CD4-positive, alpha-beta T cell treated with Interleukin-4 for 1 hour (primary cell): ENCODE measurements at regions not wholly inside any gene's neighbourhood (a gene's known extent, or its start where the extent isn't known, plus 50 kb on each side); places are given as distances from the start of the nearest gene placed in this dataset.

ENCODE experiments used
- DNase-seq, 2 donors: peaks; one replicate each; pipeline ENCODE4 v3.0.0-alpha.2; 2020 to 2022

DNA sequence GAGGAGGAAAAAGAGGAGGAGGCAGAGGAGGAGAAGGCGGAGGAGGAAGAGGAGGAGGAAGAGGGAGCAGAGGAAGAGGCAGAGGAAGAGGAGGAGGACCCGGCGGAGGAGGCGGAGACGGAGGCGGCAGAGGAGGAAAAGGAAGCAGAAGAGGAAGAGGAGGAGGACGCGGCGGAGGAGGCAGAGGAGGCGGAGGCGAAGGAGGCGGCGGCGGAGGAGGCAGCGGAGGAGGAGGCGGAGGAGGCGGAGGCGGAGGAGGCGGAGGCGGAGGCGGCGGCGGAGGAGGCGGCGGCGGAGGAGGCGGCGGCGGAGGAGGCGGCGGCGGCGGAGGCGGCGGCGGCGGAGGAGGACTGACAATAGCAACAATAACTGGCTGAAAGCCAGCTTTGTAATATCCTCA, 616.6 kb downstream of the TBC1D22A start:
- DNase-seq, result no peak

GRCh38 chr22:47377926-47378560, 615.6 kb downstream of the TBC1D22A start:
- DNase-seq, result no peak

DNA sequence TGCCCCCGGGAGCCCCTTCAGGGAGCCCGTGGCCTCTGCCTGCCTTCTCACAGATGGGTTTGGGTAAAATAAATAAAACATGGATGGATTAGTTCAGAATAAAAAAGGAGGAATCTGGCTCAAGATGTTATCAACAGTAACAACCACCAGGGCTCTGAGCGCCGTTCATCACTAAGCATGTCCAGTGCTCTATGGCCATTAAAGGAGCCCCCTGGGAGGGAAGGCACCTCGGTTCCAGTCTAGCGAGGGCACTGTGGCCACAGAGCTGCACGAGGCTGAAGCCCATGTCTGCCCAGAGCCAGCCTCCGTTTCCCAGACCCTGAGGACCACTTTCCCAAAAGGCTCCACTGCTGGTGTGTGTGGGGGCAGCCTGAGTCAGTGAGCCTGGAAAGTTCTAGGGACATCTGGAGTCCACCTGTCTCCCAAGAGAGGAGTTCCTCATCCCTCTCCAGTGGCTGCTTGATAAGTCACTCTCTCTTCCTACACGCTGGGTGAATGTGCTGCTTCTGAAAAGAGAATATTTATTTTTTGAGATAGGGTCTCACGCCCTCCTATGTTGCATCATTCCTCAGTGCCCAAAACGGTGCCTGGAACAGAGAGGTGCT, 614.6 kb downstream of the TBC1D22A start:
- no peak for DNase-seq

GRCh38 chr22:47376322-47376700, 613.9 kb downstream of the TBC1D22A start:
- no peak for DNase-seq

- no peak for DNase-seq
Observed at GRCh38 chr22:47375621-47376321, 613.3 kb downstream of the TBC1D22A start.

DNA sequence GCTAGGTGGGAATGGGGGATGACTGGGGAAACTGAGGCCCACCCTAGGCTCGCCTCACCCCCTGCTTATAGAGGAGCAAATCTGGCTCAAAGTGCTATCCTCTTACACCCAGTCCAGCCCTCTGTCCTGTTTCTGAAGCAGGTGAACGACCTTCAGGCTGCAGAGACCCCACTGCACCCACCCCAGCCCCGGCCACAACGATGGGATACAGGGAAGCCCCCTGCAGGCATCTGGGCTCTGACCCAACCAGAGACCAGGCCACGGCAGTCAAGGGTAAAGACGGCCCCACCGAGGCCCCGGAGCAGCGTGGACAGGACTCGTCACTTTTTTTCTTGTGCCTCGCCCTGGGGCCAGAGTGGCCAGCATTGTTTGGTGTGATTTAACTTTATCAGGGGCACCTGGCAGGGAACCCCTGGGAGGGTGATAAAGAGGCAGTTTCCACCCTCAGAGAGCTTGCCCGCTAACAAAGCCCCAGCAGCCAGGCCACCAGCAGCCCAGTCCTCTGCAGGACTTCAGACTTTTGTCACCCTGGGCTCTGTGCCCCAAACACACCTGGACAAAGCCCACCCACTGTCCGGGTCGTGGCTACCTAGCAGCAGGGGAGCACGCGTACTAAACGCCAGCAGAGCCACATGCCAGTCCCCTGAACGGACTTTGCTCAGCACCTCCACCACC, 612.6 kb downstream of the TBC1D22A start:
- no peak for DNase-seq

- no peak for DNase-seq
Observed at GRCh38 chr22:47374273-47374771, 611.9 kb downstream of the TBC1D22A start.

DNA sequence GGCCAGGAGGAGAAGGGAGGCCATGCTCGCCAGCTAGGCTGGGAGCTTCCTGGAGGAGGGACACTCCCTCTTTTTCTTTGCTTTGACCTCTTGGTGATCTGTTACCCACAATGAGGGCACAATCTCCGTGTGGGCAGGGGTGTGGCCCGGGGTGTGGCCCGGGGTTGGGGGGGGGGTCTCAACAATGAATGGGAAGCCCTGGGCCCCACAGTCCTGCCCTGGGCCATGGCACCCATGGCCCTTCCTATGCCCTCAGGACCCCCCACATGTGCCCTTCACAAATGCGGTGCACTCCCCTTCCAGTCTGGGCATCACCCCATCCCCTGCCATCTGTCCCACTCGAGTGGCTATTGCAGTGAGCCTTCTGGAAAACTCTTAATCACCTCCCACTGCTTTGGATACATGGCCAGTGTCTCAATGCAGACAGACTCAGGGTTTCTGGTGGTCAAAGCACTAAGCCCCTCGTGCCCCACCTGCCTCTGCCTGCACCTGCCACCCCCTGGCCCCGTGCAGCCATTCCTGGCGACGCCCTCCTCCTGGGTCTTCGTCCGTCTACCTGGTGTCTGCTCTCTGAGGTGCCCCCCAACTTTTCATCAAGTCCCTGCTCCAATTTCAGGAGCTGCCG, 611.3 kb downstream of the TBC1D22A start:
- no peak for DNase-seq

GRCh38 chr22:47372596-47373385, 610.3 kb downstream of the TBC1D22A start:
- DNase-seq, result no peak

GRCh38 chr22:47372111-47372581, 609.7 kb downstream of the TBC1D22A start:
- DNase-seq, result no peak

DNA sequence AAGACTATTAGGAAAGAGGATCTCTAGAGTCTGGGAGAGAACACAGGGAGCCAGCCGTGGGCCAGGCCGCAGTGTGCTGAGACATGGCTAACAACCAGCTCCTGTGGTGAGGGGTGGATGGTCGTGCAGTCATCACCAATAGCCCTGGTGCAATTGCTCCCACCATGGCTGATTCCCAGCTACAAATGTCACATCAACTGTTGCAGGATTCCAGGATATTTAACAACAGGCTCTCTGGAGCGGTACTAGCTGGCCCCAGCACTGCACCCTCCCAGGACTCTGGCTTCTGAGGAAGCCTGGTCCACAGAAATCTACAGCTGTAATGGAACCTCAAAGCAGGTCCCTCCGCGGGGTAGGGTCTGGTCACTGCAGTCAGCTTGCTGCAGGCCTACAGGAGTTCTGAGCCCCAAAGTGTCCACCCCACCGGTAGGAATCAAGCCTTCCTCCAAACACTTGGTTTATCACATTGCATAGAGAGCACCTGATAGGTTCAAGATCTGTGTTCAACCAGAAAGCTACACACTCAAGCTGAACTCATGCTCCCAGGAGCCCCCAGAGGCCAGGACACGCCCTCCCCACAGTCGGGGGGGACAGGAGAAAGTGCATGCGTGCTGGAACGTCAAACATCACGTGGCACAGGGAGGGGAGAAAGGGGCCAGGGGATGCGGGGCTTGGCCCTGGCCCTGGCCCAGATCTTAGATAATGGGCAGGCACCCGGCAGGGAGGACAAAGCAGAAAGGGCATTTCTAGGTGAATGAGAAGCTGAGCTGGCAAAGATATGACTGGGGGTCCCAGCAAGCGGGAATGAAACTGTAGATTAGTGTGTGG, 609.0 kb downstream of the TBC1D22A start:
- no peak for DNase-seq

- DNase-seq, result no peak
Observed at GRCh38 chr22:47370448-47371262, 608.2 kb downstream of the TBC1D22A start.

GRCh38 chr22:47369431-47370015, 607.1 kb downstream of the TBC1D22A start:
- no peak for DNase-seq

DNA sequence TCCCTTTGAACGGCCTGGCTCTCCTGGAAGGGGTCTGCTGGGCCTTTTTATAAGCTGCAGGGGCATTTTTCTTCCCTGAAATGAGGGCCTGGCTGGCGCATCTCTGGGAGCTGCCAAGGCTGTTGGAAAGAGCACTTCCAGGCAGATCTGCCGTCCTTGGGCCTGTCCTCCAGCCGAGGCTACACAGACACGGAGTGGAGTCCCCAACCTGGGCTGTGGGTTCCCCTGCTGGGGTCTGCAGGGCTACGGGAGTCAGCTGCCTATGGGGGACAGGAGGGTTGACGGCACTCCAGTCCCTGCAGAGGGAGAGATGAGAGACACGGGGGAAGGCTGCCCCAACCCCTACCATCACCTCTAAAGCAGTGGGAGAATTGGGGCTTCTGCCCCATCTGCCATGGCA, 606.6 kb downstream of the TBC1D22A start:
- DNase-seq, result no peak

DNA sequence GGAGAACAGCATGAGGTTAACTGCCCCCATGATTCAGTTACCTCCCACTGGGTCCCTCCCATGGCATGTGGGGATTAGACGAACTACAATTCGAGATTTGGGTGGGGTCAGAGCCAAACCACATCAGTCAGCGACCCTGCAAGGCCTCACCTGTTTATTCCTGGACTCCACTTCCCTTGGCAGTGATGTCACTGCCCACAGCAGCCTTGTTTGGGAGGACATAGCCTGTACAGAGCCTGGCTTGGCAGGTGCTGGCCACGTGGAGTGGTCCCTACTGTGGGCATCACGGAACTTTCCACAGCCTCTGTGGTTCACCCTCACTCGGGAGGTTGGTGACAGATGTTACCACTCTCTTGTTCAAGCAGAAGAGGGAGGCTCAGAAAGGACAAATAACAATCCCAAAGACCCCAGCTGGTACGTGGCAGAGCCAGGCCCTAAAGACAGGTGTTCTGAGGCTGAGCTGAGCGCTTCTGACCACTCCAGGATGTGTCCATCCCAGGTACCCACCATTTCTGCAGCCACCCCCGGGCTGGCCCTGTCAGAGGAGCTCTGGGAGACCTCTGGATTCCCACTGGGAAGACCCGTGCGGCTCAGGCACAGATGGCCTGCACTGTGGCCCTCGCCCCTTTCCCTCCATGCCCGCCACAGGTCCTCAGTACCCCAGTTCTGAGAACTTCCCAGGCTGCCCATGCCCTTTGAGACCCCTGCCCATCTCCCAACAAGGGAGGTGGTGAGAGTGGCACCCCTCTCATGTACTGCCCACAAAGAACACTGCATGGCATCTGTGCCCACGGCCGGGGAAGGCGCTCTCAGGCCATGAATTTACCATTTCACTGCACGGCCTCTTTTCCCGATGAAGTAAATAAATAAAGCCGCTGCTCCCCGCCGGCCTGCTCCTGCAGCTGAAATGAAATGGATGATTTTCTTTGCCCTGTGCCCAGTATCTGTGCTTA, 605.8 kb downstream of the TBC1D22A start:
- no peak for DNase-seq

- no peak for DNase-seq
Observed at GRCh38 chr22:47367107-47367690, 604.7 kb downstream of the TBC1D22A start.

DNA sequence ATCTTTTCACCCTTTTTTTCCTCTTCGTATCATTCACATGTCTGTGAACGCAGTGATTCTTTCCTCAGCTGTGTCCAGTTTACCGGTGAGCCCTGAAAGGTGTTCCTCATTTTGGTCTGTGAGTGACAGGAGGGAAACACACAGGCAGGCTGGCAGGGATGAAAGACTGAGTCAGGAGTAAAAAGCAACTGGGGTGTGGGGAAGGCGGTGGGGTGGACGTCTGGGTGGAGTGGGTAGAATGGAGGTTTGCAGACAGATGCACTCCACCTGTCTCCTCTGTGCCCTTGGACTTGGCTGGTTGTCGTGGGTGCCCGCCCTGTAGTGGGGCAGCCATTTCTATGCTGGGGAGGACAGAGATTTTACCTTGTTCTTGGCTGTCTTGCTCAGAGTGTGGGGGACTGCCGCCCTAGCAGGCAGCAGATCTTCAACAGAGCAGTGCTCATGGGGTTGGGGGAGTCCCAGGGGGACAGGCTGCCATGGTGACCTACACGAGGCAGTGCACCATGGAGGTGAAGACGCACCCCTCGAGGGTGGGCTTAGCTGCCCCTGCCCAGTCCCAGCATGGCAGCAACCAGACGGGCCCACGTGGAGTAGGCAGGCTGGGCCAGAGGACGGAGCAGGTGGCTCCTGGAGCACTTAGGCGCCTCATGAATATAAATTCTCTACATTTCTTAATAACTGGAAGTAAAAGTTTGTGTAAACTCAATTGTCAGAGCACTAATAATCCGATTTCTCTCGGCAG, 603.7 kb downstream of the TBC1D22A start:
- no peak for DNase-seq

GRCh38 chr22:47361247-47361646, 598.8 kb downstream of the TBC1D22A start:
- DNase-seq, result no peak
